ENCODE measurements at regions not wholly inside any gene's neighbourhood (a gene's known extent, or its start where the extent isn't known, plus 50 kb on each side); places are given as distances from the start of the nearest gene placed in this dataset.
"Not testable (repeated sequence)": the region's sequence is repeated elsewhere in the genome, so short reads cannot be mapped to it uniquely, and the experiment has no call there.

GRCh38 chr4:115454228-115454627, 340.8 kb upstream of the NDST4 start:
- Histone ChIP-seq H3K27ac (no peak overlapping the region), H3K4me1 (no peaks in the 10 kb centered on the region), H3K4me3 (no peak overlapping the region), H3K9me3 (no peaks in the 10 kb centered on the region), H3K27me3 (no peaks in the 10 kb centered on the region), H3K36me3 (no peaks in the 10 kb centered on the region)
- TF ChIP-seq POLR2A (IDR thresholded peaks at IDR 0.05) (no peak), POLR2AphosphoS5 (IDR thresholded peaks at IDR 0.05; ENCODE audit: insufficient read depth in 1 of 2, low read depth in 1 of 2) (no peak)
- TF ChIP-seq, protein P1, sequence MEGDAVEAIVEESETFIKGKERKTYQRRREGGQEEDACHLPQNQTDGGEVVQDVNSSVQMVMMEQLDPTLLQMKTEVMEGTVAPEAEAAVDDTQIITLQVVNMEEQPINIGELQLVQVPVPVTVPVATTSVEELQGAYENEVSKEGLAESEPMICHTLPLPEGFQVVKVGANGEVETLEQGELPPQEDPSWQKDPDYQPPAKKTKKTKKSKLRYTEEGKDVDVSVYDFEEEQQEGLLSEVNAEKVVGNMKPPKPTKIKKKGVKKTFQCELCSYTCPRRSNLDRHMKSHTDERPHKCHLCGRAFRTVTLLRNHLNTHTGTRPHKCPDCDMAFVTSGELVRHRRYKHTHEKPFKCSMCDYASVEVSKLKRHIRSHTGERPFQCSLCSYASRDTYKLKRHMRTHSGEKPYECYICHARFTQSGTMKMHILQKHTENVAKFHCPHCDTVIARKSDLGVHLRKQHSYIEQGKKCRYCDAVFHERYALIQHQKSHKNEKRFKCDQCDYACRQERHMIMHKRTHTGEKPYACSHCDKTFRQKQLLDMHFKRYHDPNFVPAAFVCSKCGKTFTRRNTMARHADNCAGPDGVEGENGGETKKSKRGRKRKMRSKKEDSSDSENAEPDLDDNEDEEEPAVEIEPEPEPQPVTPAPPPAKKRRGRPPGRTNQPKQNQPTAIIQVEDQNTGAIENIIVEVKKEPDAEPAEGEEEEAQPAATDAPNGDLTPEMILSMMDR (IDR thresholded peaks at IDR 0.05), result no peak
- DNase-seq (ENCODE audit: extremely low spot score in 2 of 2), result no peak
- intact Hi-C loops (cut with DNase I), result no loop called here

GRCh38 chr4:115453416-115453815, 340.0 kb upstream of the NDST4 start:
- H3K27ac ChIP-seq, result no peak overlapping the region

GRCh38 chr4:115452229-115452628, 338.8 kb upstream of the NDST4 start:
- intact Hi-C loops (cut with DNase I); H3K27me3 ChIP-seq; H3K36me3 ChIP-seq; H3K27ac ChIP-seq; H3K4me1 ChIP-seq; DNase-seq (ENCODE audit: extremely low spot score in 2 of 2); H3K4me3 ChIP-seq; H3K9me3 ChIP-seq: not testable (repeated sequence)

More at GRCh38 chr4:115453416-115453815, 340.0 kb upstream of the NDST4 start:
- TF ChIP-seq POLR2AphosphoS5 (IDR thresholded peaks at IDR 0.05; ENCODE audit: insufficient read depth in 1 of 2, low read depth in 1 of 2) (no peak), POLR2A (IDR thresholded peaks at IDR 0.05) (no peak)
- TF ChIP-seq, protein P1 (IDR thresholded peaks at IDR 0.05), result no peak
- Histone ChIP-seq H3K27me3 (no peaks in the 10 kb centered on the region), H3K9me3 (no peaks in the 10 kb centered on the region), H3K4me3 (no peak overlapping the region), H3K4me1 (no peaks in the 10 kb centered on the region), H3K36me3 (no peaks in the 10 kb centered on the region)
- intact Hi-C loops (cut with DNase I), result no loop called here
- DNase-seq (ENCODE audit: extremely low spot score in 2 of 2), result no peak

DNA sequence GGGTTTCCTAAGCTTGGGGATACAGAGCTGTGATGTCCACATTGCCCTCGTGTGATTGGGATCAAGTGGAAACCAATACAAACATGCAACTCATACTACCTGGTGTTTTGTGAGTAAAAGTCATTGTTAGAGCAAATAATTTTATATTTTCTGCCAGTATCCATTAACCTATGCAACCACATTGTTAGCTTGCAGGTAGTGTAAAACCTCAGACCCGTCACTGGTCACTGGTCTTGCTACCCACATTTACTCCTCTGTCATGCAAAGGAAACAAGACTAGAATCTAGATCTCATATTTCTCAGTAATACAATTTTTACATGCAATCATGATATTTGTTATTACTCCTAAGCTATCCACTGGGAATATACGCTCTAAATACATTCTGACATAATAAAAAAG, 324.3 kb upstream of the NDST4 start:
- no peaks in the 10 kb centered on the region for H3K36me3 ChIP-seq
- no peak overlapping the region for H3K4me3 ChIP-seq
- H3K27me3 ChIP-seq, result no peaks in the 10 kb centered on the region
- H3K9me3 ChIP-seq, result no peaks in the 10 kb centered on the region
- no peak for DNase-seq (ENCODE audit: extremely low spot score in 2 of 2)
- TF ChIP-seq, protein P1 (IDR thresholded peaks at IDR 0.05), result no peak
- no peak for TF ChIP-seq POLR2A (IDR thresholded peaks at IDR 0.05)
- no peak for TF ChIP-seq POLR2AphosphoS5 (IDR thresholded peaks at IDR 0.05; ENCODE audit: insufficient read depth in 1 of 2, low read depth in 1 of 2)
- no peaks in the 10 kb centered on the region for H3K4me1 ChIP-seq
- no peak overlapping the region for H3K27ac ChIP-seq
- intact Hi-C loops (cut with DNase I), result no loop called here

DNA sequence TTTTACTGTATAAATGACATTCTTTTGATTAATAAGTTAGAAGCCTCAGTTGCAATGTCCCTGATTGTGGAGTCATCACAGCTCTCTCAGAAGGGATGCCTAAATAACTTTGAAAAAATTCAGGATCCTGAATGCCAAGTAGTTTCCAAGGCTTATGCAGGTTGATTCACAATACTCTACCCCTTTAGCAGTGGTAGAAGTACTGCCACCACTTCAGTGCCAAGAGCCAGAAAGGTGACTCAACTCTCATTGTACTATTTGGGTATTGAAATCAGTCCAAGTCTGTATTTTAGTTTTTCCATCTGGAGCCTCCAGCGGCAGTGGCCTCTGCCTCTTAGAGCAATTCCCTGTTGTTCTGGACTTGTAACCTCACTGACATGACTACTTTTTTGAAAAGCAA, 320.1 kb upstream of the NDST4 start:
- no peaks in the 10 kb centered on the region for H3K4me1 ChIP-seq
- no peak overlapping the region for H3K27ac ChIP-seq
- no peaks in the 10 kb centered on the region for H3K27me3 ChIP-seq
- no peak overlapping the region for H3K4me3 ChIP-seq
- DNase-seq (ENCODE audit: extremely low spot score in 2 of 2), result no peak
- intact Hi-C loops (cut with DNase I), result no loop called here
- TF ChIP-seq POLR2A (IDR thresholded peaks at IDR 0.05) (no peak), POLR2AphosphoS5 (IDR thresholded peaks at IDR 0.05; ENCODE audit: insufficient read depth in 1 of 2, low read depth in 1 of 2) (no peak)
- TF ChIP-seq, protein P1 (IDR thresholded peaks at IDR 0.05), result no peak
- no peaks in the 10 kb centered on the region for H3K36me3 ChIP-seq
- no peaks in the 10 kb centered on the region for H3K9me3 ChIP-seq

GRCh38 chr4:115430024-115430423, 316.6 kb upstream of the NDST4 start:
- no peaks in the 10 kb centered on the region for H3K4me1 ChIP-seq
- H3K9me3 ChIP-seq, result no peaks in the 10 kb centered on the region
- H3K27me3 ChIP-seq, result no peaks in the 10 kb centered on the region
- TF ChIP-seq, protein P1 (IDR thresholded peaks at IDR 0.05), result no peak
- TF ChIP-seq POLR2AphosphoS5 (IDR thresholded peaks at IDR 0.05; ENCODE audit: insufficient read depth in 1 of 2, low read depth in 1 of 2) (no peak), POLR2A (IDR thresholded peaks at IDR 0.05) (no peak)
- H3K4me3 ChIP-seq, result no peak overlapping the region
- intact Hi-C loops (cut with DNase I), result no loop called here
- no peak for DNase-seq (ENCODE audit: extremely low spot score in 2 of 2)
- no peaks in the 10 kb centered on the region for H3K36me3 ChIP-seq
- H3K27ac ChIP-seq, result no peak overlapping the region

Measured in vagina (tissue), 2 donors.